ENCODE measurements at regions not wholly inside any gene's neighbourhood (a gene's known extent, or its start where the extent isn't known, plus 50 kb on each side); places are given as distances from the start of the nearest gene placed in this dataset.

GRCh38 chr3:163708428-163708827 is 1369.9 kb downstream of the SI start:
- Histone ChIP-seq H2AK5ac (ENCODE audit: insufficient read length, low read length) (no peak overlapping the region), H3K9ac (ENCODE audit: extremely low read depth, insufficient read length, low read length) (no peak overlapping the region), H4K8ac (replicated peaks; ENCODE audit: insufficient read length, low read depth, low read length) (no peak overlapping the region), H3K14ac (ENCODE audit: insufficient read depth, low read length) (no peak overlapping the region), H3T11ph (ENCODE audit: low read length) (no peak overlapping the region), H3K4me2 (ENCODE audit: insufficient read depth, insufficient read length, low read length) (no peak overlapping the region), H3K4me1 (ENCODE audit: insufficient read depth, low read length) (no peaks in the 10 kb centered on the region), H4K5ac (ENCODE audit: insufficient read length, low read depth, low read length) (no peak overlapping the region), H2BK5ac (ENCODE audit: insufficient read length, low read length) (no peak overlapping the region), H3K4ac (ENCODE audit: low read depth, low read length) (no peak overlapping the region), H3K27ac (ENCODE audit: insufficient read length, low read depth, low read length) (no peak overlapping the region), H3K79me1 (ENCODE audit: insufficient read depth, low read depth, low read length, poor library complexity, severe bottlenecking) (no peaks in the 10 kb centered on the region), H3K56ac (ENCODE audit: insufficient read length, low read depth, low read length) (no peak overlapping the region), H3K9me3 (ENCODE audit: control insufficient read depth, low read depth, low read length) (no peaks in the 10 kb centered on the region), H4K91ac (ENCODE audit: insufficient read length, low read depth, low read length) (no peak overlapping the region), H3K18ac (ENCODE audit: insufficient read length, low read depth, low read length) (no peak overlapping the region), H2AFZ (ENCODE audit: low read length) (no peak overlapping the region), H3K27me3 (ENCODE audit: insufficient read depth, low read length) (no peaks in the 10 kb centered on the region), H2BK12ac (ENCODE audit: insufficient read length, low read depth, low read length) (no peak overlapping the region), H3K23me2 (ENCODE audit: insufficient read length, low read depth, low read length, poor library complexity, severe bottlenecking) (no peaks in the 10 kb centered on the region), H2BK20ac (ENCODE audit: low read depth, low read length, poor library complexity, severe bottlenecking) (no peak overlapping the region), H2BK120ac (ENCODE audit: low read depth, low read length, poor library complexity, severe bottlenecking) (no peak overlapping the region), H3K79me2 (ENCODE audit: insufficient read depth, low read length) (no peaks in the 10 kb centered on the region), H4K20me1 (ENCODE audit: control insufficient read depth, insufficient read depth, insufficient read length) (no peaks in the 10 kb centered on the region), H3K23ac (ENCODE audit: insufficient read length, low read depth, low read length) (no peak overlapping the region), H2BK15ac (ENCODE audit: low read depth, low read length) (no peak overlapping the region)
- Mint-ChIP-seq H3K27me3 (ENCODE audit: low read depth) (no peaks in the 10 kb centered on the region), H3K36me3 (ENCODE audit: insufficient read depth in 1 of 3, low read depth in 3 of 3) (no peaks in the 10 kb centered on the region), H3K27ac (no peak overlapping the region), H3K4me1 (peaks cover 1 to 2% of the 10 kb centered on the region in 2 experiments; a peak in 3 of 4 replicates), H3K9me3 (no peaks in the 10 kb centered on the region; a peak in 1 of 5 replicates), H3K4me3 (no peak overlapping the region)
- no CpG with 5 or more reads among the region's 1 CpG for WGBS (ENCODE audit: extremely low coverage, insufficient read length, low lambda C conversion rate)
- no peak for DNase-seq
- no peak for TF ChIP-seq CTCF (conservative IDR thresholded peaks at IDR 0.05)
